Globus pallidus (tissue), 1 donor: ENCODE measurements at regions not wholly inside any gene's neighbourhood (a gene's known extent, or its start where the extent isn't known, plus 50 kb on each side); places are given as distances from the start of the nearest gene placed in this dataset.
"Not testable (repeated sequence)": the region's sequence is repeated elsewhere in the genome, so short reads cannot be mapped to it uniquely, and the experiment has no call there.

Experiments
- DNase-seq: peaks from one replicate; pipeline ENCODE4 v3.0.0-alpha.2; 2015; ENCODE audit warnings: low spot score

GRCh38 chr18:3328532-3328931 is 66.6 kb downstream of the MYL12B start:
- no peak for DNase-seq

GRCh38 chr18:3329471-3329870 is 67.5 kb downstream of the MYL12B start:
- no peak for DNase-seq

DNA sequence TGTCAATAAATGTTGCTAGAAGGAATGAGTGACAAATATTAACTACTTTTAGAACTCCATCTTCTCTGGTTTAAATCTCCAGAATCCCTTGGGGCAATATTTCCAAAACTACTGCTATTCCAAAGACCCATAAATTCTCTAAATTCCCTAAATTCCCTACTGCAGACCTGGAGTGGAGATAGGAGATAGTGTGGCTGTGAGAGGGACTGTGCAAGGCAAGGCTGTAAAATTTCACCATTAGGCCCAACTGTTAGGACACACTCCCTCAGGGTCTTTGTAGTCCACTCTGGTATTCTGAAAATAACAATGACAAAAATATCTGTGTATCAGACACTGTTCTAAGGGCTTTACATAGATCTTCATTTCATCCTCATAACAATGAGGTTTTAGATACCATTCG is 67.9 kb downstream of the MYL12B start:
- DNase-seq = no peak

DNA sequence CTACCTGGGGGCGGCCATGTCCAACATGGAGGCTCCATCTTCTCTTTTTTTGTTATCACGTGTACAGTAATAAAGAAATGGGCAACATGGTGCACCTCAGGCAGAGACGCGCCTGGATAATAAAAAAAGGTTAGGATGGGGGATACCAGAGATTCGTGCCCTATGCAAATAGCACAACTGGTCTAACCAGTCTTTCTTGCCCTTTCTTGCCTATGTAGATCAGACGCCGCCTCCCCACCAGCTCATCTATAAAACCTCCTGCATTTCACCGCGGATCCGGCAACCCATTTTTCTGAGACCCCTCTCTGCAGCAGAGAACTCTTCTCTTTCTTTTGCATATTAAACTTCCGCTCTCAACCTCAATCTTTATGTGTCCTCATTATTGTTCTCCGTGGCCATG is 68.7 kb downstream of the MYL12B start:
- DNase-seq = no peak

DNA sequence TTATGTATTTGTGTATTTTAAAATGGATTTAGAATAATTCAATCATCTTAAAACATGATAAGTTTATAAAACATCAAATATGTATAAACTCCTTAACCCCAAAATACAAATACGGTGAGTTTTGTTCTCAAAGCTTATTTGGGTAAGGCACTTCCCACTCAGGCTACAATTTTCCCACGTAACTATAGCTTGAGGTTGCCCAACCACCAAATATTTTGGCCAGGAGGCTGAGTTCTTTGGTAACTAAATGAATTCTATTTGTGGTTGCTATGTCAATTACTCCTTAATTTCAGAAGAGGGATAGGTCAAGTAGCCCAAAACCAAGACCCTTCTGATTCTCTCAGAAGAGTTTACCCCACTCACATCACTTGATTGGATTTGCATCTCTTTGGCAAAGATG is 70.4 kb downstream of the MYL12B start:
- no peak for DNase-seq

GRCh38 chr18:3333056-3333720 is 71.3 kb downstream of the MYL12B start:
- no peak for DNase-seq

DNA sequence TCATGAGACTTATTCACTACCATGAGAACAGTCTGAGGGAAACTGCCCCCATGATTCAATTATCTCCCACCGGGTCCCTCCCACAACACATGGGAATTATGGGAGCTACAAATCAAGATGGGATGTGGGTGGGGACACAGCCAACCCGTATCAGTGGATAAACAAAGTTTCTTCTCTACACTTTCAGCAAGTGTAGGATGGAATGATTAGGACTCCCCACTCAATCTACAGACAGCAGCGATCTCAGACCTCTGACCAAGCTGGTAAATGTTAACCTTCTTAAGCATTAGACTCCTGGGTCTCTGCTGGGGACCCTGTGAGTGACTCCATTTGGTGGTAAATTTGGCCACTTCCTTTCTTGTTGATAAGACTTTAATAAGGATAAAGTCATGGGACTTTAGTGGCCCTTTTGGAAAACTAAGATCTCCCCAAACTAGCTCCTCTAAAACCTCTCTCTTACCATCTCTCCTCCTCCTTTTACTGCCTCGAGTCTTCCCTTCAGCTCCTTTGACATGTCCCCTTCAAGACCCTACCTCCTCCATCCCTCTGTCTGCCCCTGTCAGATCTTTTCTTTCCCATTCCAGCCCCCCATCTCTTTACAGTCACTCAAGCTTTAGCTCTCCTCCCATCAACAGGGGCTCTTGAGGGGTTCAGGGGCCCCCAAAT is 71.9 kb downstream of the MYL12B start:
- no peak for DNase-seq

DNA sequence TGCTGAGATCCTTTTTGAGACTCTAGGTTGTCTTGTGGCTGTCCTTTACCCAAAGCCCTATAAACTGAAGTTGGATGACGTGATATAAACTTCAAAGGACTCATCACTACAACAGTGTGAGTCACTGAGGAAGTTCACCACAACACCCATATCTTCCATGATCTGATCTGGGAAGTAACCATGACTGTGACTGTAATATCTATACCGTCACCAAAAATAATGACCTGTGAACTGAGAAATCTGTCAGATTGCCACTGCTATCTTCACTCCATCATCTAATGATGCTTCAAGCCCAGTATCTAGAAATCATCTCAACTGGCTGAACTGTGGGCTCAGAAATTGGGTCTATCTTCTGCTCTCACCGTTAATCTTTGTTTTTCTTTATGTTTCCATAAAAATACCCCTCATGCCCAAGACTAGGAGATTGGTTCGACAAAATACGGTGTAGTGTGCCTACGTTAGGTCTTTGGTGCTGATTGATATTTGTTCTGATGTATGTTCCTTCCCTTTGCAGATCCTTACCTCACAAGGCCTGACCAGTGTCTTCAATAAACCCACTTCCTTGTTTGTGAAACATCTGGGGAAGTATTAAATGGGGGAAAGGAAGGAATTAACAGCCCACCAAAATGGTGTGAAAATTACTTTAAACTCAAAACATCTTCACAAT is 78.2 kb downstream of the MYL12B start:
- no peak for DNase-seq

DNA sequence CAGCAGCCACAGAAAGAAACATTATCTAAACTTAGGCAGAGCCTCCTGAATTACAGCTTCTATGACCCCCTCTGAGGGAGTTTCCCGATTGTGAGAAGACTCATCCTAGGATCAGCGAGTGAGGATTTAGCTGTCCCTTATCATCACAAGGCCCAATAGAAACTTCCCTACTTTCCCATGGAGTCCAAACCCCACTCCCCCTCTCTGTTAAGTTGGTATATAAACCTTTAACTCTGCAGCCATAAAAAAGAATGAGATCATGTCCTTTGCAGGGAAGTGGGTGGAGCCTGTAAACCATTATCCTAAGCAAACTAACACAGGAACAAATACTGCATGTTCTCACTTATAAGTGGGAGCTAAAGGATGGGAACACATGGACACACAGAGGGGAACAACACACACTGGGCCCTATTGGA is 78.8 kb downstream of the MYL12B start:
- no peak for DNase-seq

- no peak for DNase-seq
Observed at GRCh38 chr18:3342628-3343027, 80.7 kb downstream of the MYL12B start.

DNA sequence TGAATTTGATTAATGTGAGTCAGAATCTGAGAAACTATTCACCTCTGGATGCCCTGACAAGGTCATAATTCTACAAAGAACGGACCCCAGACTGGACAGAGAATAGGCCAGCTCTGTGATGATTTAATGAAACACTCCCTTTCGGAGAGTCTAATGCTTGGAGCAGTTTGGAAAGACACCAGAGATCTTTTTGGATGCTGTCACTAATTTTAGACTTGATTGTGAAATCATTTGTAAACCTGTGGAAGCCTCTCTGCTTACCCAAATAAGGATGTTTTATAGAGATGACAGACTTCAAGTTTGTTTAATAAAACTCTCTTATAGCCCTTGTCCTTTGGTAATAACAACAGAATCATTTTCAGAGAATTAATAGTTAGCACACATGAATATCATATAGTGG is 83.5 kb downstream of the MYL12B start:
- DNase-seq = no peak

DNA sequence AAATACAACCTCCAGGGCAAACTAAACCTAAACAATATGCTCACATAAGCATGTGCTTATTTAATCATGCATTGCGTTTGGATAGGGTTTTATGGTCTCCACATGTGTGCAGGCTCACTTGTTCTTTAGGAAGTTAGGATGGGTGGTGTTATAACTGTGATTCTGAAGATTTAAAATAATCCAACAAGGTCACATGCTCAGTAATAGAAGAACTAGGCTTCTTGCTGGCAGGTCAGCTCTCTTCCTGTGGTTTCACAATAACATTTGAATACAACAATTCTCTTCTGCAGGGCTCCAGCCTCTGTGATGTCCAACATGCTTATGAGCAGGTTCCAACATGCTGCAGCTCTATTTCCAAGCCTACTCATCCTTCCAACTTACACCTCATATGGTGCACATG is 84.0 kb downstream of the MYL12B start:
- DNase-seq = no peak

DNA sequence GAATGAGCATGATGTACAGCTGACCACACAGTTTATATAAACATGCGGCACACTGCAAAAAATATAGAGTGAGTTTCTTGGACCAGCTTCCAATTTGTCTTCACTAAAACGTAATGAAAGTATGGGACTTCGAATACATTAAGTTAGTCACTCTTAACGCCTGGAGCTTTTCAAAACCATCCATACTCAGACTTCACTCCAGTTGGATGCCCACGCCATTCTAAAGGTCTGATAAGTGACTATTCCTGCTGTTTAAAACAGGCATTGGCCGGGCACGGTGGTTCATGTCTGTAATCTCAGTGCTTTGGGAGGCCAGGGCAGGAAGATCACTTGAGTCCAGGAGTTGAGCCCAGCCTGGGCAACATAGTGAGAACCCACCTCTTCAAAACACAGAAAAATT is 84.6 kb downstream of the MYL12B start:
- no peak for DNase-seq

DNA sequence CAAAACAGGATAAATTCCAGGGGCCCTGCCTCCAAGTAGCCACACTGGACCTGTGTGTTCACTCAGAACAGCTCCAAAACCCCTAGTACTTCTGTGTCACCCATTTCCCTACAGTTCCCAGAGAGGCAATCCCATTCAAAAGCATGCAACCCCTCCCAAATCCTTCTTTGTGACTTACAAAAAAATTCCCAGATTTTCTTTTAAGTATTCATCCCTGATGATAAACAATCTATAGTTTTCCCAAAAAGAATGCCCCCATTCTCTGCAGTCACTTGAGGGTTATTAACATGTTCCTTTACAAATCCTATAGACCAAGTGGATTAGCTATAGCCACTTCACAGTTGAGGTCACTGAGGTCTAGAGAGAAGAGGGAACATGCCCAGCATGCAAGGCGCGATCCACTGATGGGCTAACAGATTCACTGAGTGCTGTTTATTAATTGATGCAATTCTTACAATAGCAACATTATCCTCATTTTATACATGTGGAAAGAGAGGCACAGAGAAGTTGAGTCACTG is 85.4 kb downstream of the MYL12B start:
- DNase-seq = no peak

- no peak for DNase-seq
Observed at GRCh38 chr18:3348176-3348575, 86.2 kb downstream of the MYL12B start.

GRCh38 chr18:3349046-3349841 is 87.3 kb downstream of the MYL12B start:
- DNase-seq = not testable (repeated sequence)

GRCh38 chr18:3350021-3350420 is 88.1 kb downstream of the MYL12B start:
- DNase-seq = no peak

DNA sequence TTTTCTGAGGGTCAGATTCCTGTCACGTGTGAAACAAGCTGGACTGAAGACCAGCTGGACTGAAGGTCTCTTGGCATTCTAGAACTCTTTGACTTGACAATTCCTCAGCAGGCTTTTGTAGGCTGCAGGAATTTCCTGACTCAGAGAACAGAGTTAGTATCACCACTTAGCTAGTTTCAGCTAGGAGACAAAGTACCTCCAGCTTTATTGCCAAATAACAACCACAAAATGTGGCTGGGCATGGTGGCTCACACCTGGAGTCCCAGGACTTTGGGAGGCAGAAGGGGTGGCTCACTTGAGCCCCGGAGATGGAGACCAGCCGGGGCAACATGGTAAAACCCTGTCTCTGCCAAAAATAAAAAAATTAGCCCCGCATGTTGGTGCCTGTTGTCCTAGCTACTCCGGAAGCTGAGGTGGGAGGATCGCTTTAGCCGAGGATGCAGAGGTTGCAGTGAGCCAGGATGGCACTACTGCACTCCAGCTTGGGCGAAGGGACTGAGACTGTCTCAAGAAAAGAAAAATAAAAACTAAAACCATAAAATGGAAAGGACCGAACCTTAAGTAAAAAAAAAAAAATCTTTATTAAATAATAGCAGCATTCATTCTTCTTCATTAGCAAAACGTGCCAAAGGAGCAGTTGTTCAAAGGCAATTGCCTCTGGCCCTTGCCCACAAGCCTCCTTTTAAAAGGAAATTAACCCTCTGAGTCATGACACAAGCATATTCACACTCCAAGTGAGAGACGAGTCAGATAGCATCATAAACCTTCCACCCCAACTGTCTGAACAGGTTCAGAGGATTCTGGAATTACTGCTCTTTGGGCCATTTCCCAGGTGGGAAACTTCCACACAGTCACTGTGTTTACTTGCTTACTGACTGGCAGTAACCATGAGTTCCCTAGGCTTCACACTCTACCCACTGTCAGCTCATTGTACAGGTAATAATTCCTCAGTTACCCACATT is 88.9 kb downstream of the MYL12B start:
- DNase-seq = no peak

DNA sequence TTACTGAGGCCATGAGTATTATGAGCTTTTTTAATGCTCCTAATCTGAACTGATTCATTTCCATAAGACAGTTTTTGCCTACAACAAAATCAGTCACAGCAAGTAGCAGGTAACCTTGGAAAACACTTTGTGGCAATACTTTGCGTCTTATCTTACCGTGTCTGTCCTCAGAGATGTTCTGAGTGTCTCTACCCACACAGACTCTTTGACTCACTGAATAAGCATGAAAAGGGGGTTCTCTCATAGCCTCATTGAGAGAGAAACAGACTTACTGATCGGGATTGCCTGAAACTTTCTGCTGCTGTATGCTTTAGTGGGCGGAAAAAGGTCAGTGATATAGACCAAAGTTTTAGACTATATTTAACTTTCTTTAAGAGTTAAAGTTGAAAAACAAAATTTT is 92.6 kb downstream of the MYL12B start:
- no peak for DNase-seq

- DNase-seq = no peak
Observed at GRCh38 chr18:3356614-3357013, 93.4 kb upstream of the TGIF1 start.

DNA sequence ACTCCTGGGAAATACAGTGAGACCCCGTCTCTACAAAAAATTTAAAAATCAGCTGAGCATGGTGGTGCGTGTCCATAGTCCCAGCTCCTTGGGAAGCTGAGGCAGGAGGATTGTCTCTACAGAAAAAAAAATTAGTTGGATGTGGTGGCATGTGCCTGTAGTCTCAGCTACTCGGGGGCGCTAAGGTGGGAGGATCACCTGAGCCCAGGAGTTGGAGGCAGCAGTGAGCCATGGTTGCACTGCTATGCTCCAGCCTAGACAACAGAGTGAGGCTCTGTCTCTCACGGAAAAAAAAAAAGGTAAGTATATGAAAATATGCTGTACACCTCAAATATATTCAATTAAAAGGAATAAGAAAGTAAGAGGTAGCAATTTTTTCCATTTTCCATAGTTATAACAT is 92.5 kb upstream of the TGIF1 start:
- DNase-seq = no peak
